Loucy (cell line): ENCODE measurements at regions not wholly inside any gene's neighbourhood (a gene's known extent, or its start where the extent isn't known, plus 50 kb on each side); places are given as distances from the start of the nearest gene placed in this dataset.

Source experiments
- H2AFZ ChIP-seq: fragments of 200-600 bp; sonication (generic); 2 replicates; pipeline ENCODE4 v1.6.0; 2016; ENCODE audit warnings: antibody characterized with exemption, mild to moderate bottlenecking, low read length, moderate library complexity
- H3F3A ChIP-seq: fragments of 200-600 bp; 2 replicates; pipeline ENCODE4 v1.6.0; 2016; ENCODE audit warnings: antibody characterized with exemption, low read depth, mild to moderate bottlenecking
- H3K27me3 ChIP-seq: fragments of 200-600 bp; sonication (generic); 2 replicates; pipeline ENCODE4 v1.6.1; 2014; ENCODE audit warnings: low read length, mild to moderate bottlenecking; ENCODE audit not compliant: insufficient read depth, poor library complexity, severe bottlenecking
- H3K36me3 ChIP-seq: fragments of 200-600 bp; sonication (generic); 2 replicates; pipeline ENCODE4 v1.6.1; 2016; ENCODE audit warnings: low read length; ENCODE audit not compliant: insufficient read depth
- H3K4me1 ChIP-seq: fragments of 200-600 bp; sonication (generic); 2 replicates; pipeline ENCODE4 v1.5.1; 2014; ENCODE audit warnings: low read length, mild to moderate bottlenecking; ENCODE audit not compliant: insufficient read depth, poor library complexity, severe bottlenecking
- H3K4me2 ChIP-seq: fragments of 200-600 bp; sonication (generic); 2 replicates; pipeline ENCODE4 v1.6.0; 2014; ENCODE audit warnings: antibody characterized with exemption, low read length, low read depth, mild to moderate bottlenecking; ENCODE audit not compliant: poor library complexity, severe bottlenecking
- H3K4me3 ChIP-seq: fragments of 200-600 bp; sonication (generic); 2 replicates; pipeline ENCODE4 v1.5.1; 2014; ENCODE audit warnings: low read length, mild to moderate bottlenecking, mixed read lengths; ENCODE audit not compliant: poor library complexity, severe bottlenecking
- H3K79me2 ChIP-seq: fragments of 200-600 bp; sonication (generic); 2 replicates; pipeline ENCODE4 v1.6.1; 2014; ENCODE audit warnings: low read length; ENCODE audit not compliant: insufficient read depth
- H3K9ac ChIP-seq: fragments of 200-600 bp; sonication (generic); 2 replicates; pipeline ENCODE4 v1.6.0; 2014; ENCODE audit warnings: mild to moderate bottlenecking, low read depth, low read length, moderate library complexity; ENCODE audit not compliant: poor library complexity, severe bottlenecking
- H3K9me2 ChIP-seq: fragments of 200-600 bp; sonication (generic); replicated peaks from 2 replicates; pipeline ENCODE4 v1.6.1; 2016; ENCODE audit warnings: low read depth, low read length, mixed read lengths
- H3K9me3 ChIP-seq: fragments of 200-600 bp; sonication (generic); 2 replicates; pipeline ENCODE4 v1.6.1; 2014; ENCODE audit warnings: mild to moderate bottlenecking, antibody characterized with exemption, low read length, low read depth; ENCODE audit not compliant: insufficient read depth
- H4K20me1 ChIP-seq: fragments of 200-600 bp; sonication (generic); 2 replicates; pipeline ENCODE4 v1.6.0; 2014; ENCODE audit warnings: antibody characterized with exemption, low read length, mild to moderate bottlenecking; ENCODE audit not compliant: insufficient read depth, poor library complexity, severe bottlenecking
- EZH2phosphoT487 ChIP-seq: fragments of 200-600 bp; IDR thresholded peaks from 2 replicates; pipeline ENCODE4 v1.6.1; 2018; ENCODE audit warnings: antibody characterized with exemption, mild to moderate bottlenecking, moderate library complexity, borderline replicate concordance
- TF ChIP-seq, protein P1 (sequence below): fragments of 200-600 bp; sonication (generic); conservative IDR thresholded peaks from 2 replicates; pipeline ENCODE4 v1.5.1; 2014; ENCODE audit warnings: mild to moderate bottlenecking, antibody characterized with exemption, low read length

DNA sequence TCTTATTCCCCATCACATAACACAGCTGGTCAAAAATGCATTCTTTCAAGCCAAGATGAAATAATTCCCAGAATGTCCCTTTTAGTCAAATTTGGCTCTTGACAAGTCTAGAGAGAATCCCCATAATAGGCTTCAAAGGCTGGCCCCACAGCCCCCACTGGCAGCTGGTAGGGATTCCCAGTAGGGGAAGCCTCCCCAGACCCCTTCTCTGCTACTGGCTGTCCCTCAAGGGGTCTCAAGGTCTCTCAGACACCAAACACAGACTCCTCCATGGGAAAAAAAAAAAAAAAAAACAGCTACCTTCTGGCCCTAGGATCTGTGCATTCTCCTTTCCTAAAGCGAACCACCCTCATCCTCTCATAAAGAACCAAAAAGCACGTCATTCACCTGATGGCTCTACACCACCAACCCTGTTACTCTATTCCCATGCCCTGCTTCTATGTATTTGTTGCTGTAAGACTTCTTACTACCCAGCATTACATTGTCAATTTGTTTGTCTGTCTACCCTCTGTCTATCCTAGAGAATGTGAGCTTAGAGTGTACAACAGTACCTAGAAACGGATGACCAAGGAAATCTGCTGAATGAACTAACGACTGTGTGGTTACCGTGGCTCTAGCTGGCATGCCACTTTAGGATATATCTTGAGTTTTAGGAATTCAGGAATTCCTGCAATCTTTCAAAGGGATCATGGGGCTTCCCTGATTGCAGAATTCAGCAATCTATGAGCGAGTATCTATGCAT is 164.1 kb upstream of the NSMCE3 start:
- Histone ChIP-seq H3K36me3 (no peaks in the 10 kb centered on the region), H3K9me3 (no peaks in the 10 kb centered on the region), H3K4me3 (no peak overlapping the region), H2AFZ (no peak overlapping the region), H3K4me2 (no peak overlapping the region), H4K20me1 (no peaks in the 10 kb centered on the region), H3K4me1 (no peaks in the 10 kb centered on the region), H3K79me2 (no peaks in the 10 kb centered on the region; the same call in 1 of the 2 replicates), H3F3A (no peaks in the 10 kb centered on the region), H3K27me3 (no peaks in the 10 kb centered on the region), H3K9me2 (no peaks in the 10 kb centered on the region), H3K9ac (no peak overlapping the region)
- TF ChIP-seq, protein P1, sequence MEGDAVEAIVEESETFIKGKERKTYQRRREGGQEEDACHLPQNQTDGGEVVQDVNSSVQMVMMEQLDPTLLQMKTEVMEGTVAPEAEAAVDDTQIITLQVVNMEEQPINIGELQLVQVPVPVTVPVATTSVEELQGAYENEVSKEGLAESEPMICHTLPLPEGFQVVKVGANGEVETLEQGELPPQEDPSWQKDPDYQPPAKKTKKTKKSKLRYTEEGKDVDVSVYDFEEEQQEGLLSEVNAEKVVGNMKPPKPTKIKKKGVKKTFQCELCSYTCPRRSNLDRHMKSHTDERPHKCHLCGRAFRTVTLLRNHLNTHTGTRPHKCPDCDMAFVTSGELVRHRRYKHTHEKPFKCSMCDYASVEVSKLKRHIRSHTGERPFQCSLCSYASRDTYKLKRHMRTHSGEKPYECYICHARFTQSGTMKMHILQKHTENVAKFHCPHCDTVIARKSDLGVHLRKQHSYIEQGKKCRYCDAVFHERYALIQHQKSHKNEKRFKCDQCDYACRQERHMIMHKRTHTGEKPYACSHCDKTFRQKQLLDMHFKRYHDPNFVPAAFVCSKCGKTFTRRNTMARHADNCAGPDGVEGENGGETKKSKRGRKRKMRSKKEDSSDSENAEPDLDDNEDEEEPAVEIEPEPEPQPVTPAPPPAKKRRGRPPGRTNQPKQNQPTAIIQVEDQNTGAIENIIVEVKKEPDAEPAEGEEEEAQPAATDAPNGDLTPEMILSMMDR = no peak
- TF ChIP-seq EZH2phosphoT487 = no peak

GRCh38 chr15:29433050-29433318 is 163.4 kb upstream of the NSMCE3 start:
- no peak for TF ChIP-seq EZH2phosphoT487
- TF ChIP-seq, protein P1 = no peak
- Histone ChIP-seq H3K79me2 (no peaks in the 10 kb centered on the region; the same call in 1 of the 2 replicates), H3F3A (no peaks in the 10 kb centered on the region), H3K4me2 (no peak overlapping the region), H4K20me1 (no peaks in the 10 kb centered on the region), H3K9me2 (no peaks in the 10 kb centered on the region), H3K9ac (no peak overlapping the region), H3K36me3 (no peaks in the 10 kb centered on the region), H3K27me3 (no peaks in the 10 kb centered on the region), H3K4me1 (no peaks in the 10 kb centered on the region), H2AFZ (no peak overlapping the region), H3K9me3 (no peaks in the 10 kb centered on the region), H3K4me3 (no peak overlapping the region)

- H4K20me1 ChIP-seq = no peaks in the 10 kb centered on the region
- TF ChIP-seq, protein P1 = no peak
- no peak for TF ChIP-seq EZH2phosphoT487
Observed at GRCh38 chr15:29432191-29433049, 162.8 kb upstream of the NSMCE3 start.

More at GRCh38 chr15:29432191-29433049, 162.8 kb upstream of the NSMCE3 start:
- H3K36me3 ChIP-seq = no peaks in the 10 kb centered on the region
- H3K9me3 ChIP-seq = no peaks in the 10 kb centered on the region
- H3K79me2 ChIP-seq = no peaks in the 10 kb centered on the region; the same call in 1 of the 2 replicates
- H3K9me2 ChIP-seq = no peaks in the 10 kb centered on the region
- H3K4me3 ChIP-seq = no peak overlapping the region
- no peak overlapping the region for H2AFZ ChIP-seq
- H3F3A ChIP-seq = no peaks in the 10 kb centered on the region
- no peak overlapping the region for H3K4me2 ChIP-seq
- H3K4me1 ChIP-seq = no peaks in the 10 kb centered on the region
- no peak overlapping the region for H3K9ac ChIP-seq
- no peaks in the 10 kb centered on the region for H3K27me3 ChIP-seq
